Right renal pelvis (tissue), 4 donors: ENCODE measurements at regions not wholly inside any gene's neighbourhood (a gene's known extent, or its start where the extent isn't known, plus 50 kb on each side); places are given as distances from the start of the nearest gene placed in this dataset.

Experiments used
- DNase-seq, 4 donors: peaks; one replicate each; pipeline ENCODE4 v3.0.0-alpha.2; 2013; ENCODE audit warnings: low read depth in 4 of 4, low spot score in 3 of 4, missing footprints in 1 of 4

DNA sequence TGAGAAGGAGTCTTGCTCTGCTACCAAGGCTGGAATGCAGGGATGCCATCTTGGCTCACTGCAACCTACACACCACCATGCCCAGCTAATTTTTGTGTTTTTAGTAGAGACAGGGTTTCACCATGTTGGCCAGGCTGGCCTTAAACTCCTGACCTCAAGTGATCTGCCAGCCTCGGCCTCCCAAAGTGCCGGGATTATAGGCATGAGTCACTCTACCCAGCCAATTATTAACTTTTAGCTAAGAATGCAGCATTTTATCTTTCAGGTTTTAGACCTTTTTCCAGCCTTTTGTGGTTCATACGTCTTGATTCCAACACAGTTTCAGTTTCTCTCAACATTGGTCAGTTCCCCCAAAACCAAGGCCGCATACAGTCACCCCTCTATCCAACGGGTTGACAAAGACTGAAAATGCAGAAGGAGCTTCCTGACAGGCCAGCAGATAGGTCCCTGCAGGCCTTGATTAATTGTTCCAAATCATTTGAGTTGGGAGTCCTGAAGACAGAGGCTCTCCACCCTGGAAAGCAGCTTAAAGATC lies 262.2 kb upstream of the KLHL29 start:
- DNase-seq, result no peak

DNA sequence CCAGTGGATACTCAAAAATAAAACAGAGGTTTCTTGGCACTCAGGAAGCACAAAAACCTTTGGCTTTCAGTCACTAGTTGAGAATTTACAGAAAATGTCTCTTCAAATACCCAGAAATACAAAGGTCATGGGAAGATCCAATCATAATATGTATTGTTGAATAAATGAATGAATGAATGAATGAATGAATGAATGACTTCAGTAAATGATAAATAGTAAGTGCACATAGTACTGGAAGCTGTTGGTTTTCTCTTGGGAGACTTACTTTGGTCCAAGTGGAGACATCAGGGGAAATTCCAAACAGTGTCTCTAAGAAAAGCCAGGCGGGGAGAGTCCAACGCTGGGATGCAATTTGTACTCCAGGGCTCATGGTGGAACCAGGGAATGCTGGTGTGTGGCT lies 261.3 kb upstream of the KLHL29 start:
- no peak for DNase-seq

DNA sequence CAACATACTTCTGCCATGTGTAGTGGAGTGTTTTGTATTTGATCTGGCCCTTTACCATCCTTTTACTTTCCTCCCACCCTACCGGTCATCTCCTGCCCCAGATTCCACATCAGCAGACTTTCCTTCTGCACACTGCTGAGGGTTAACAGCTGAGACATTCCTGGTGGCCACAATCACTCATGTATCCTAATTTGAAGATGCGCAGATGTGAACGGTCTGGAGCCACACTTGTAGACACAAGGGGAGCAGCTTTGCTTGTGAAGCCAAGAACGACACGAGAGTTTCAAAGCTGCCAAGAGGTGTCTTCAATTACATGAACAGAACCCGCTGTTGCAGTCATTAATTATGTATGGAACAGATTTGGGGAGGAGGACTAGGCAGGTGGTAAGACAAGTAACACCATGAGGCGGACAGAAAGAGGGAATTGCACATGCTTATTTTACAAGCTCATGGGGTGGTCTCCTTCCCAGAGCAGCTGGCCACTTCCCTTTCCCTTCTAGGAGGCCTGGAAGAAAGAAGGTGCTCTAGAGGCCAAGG lies 260.7 kb upstream of the KLHL29 start:
- DNase-seq, result no peak

DNA sequence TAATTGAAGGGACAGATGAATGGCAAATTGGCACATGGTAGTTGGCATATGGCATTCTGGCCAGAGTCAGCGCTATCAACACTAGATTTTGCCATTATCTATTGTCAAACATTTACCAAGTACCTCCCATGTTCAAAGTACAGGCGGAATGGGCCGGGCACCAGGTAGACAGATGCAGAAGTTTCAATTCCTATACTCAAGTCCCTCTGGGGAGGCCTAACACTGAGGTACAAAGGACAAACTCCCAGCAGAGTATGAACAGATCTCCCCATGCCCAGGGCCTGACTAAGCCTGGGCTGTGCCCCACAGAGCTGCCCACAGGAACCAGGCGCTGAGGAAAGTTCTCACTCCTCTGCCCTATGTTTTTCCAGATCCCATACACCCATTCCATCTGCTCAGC lies 257.5 kb upstream of the KLHL29 start:
- no peak for DNase-seq

DNA sequence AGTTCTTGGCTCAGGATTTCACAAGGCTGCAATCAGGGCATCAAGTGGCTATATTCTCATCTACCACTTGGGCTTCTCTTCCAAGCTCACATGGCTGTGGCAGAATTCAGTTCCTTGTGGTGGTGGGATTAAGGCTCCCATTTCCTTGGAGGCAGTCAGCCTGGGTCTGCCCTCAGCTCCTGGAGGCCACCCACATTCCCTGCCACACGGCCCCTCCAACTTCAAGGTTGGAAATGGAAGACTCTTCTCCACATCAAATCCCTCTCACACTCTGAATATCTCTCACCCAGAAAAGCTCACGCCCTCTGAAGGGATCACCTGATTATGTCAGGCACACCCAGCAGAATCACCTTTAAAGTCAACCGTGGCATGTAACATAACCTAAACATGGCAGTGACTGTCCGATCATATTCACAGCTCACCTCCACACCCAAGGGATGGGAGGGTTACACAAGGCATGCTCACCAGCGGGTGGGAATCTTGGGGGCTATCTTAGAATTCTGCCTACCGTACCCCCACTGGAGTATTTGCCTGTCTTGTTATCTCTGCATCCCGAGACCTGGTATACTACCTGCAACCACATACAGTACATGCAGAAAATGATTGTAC lies 256.2 kb upstream of the KLHL29 start:
- DNase-seq, result no peak

DNA sequence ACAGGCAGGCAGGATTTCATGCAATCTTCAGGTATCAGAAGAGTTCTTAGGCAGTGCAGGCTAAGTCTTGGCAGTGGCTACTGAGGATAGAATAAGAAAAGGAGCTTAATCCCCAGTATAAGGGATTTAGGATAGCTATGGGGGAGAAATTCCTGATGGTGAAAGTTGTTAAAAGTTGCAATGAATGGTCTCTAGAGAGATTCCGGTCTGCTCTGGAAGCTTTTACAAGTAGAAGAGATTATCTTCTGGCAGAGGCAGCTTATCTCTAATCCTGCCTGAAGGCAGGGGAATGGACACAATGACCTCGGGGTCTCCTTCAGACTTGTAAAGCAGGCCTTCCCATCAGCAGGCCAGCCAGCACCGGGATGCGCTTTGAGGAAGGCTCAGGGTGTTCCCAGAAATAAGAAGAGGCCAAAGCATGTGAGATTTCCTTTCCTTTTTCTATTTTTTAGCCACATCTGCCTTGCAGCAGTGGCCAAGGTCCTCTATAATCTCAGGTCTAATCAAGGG lies 253.9 kb upstream of the KLHL29 start:
- no peak for DNase-seq

DNA sequence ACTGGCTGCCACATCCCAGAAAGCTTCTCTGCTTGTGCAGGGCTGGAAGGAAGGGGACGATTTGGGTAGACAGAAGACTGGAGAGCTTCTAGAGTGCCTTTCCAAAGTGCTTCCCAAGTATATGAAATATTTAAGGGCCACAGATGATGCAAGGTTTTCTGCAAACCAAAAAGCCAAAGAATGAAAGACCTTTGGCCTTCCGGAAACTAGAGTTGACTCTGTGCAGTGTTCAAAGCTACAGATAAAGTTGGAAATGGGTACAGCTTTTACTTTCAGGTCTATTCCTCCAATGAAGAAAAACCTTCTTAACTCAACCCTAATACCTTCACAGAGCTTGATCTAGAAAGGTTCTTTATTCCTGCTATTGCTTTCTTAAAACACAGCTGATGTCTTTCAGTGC lies 253.0 kb upstream of the KLHL29 start:
- DNase-seq, result no peak

DNA sequence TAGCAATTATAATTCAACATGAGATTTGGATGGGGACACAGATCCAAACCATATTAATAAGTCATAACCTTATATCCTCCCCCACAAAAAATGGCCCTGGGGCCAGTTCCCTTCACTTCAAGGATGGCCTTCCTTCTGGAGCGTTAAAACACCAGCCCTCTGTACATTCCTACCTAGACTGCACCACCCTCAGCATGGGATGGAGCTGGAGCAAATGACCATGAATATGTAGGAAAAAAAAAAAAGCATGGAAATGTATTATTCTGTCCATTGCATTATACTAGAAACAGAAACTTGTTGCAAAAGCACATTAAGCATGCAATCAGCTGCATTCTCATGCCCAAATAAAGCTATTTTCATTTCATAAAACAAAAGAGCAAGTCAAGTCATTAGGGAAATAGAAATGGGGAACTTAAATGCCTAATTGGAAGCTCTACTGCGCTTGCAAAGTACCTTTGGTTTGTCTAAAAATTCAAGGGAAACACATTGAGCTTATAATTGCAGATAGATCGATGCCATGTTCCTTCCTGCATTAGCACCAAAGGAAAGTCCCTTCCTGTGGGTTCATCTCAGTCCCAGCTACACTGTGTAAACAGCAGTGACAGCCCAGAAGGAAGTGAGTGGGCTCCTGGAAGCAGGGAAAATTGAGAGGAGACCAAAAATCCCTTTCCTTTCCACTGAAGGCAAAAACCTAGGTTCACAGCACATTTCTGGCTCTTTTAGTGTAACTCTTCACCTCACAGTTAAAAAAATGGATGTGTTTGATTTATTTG lies 252.0 kb upstream of the KLHL29 start:
- DNase-seq, result no peak

DNA sequence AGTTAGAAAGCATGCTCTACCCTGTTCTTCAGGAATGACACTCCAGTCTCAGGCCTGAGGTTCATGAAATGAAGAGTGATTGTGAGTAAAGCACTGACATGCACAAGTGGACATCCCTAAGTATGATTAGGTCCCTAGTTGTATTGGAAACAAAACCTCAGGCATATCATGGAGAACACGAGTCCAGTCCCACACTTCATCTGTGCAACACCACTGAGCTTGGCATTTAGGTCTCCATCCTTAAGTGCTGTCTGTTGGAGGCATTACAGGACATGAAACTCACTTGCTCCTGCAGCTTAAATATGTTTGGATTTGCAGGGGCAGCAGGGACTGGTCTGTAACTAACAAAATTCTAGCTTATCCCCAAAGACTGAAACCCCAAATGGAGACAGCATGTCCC lies 250.3 kb upstream of the KLHL29 start:
- no peak for DNase-seq

DNA sequence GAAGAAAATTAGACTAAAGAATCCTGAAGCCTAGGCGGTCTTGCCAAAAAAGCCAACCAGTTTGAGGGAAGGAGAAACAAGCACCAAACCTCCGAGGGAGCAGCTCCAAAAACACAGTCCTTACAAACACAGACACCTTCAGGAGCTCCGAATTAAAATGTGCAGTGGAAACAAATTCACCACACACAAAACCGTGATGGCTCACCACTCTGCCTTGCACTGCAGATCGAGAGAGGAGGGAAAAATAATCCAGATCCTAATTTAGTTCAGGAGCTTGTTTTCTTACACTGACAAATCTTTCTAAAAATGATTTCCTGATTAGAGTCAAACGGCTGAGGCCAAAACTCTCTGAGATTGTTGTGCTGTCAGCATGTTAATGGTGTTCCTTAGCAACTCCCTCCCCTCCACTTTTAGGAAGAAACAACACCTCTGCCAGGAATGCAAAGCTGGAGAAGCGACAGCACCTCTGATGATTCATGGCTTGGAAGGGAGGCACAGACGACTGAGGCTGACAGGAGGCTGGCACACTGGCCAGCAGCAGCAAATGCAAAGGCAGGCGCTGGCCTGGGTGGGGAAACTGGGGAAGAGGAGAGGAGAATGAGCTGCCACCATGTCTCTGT lies 249.4 kb upstream of the KLHL29 start:
- DNase-seq, result no peak

DNA sequence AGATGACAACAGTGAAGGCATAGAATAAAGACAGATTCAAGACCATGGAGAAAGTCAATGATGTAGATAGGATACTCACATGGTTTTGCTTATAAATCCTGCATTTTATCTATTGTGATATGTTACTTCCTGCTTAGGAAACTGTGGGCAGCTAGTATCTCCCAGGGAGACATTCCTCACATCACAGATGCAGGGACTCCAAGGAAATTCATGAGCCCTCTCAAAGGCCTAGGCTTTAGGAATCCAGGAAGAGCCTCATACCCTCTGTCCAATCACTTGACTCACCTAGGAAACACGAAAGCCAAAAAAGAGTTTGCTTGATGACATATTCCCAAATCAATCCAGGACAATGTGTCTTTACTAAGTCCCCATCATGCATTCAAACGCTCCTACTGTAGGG lies 247.8 kb upstream of the KLHL29 start:
- no peak for DNase-seq

DNA sequence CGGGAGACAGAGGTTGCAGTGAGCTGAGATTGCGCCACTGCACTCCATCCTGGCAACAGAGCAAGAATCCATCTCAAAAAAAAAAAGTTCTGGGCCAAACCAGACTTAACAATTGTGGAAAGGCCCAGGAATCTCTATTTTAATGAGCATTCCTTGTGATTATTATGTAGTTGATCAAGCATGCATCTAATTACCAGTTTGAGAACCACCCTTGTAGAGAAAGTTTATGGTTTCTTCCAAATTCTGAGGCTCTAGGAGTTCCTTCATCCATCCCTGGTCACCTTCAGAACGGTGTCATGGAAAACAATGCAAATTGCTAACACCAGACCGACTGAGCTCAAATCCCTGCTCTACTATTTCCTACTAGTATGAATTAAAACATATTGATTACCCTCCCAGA lies 246.3 kb upstream of the KLHL29 start:
- no peak for DNase-seq

DNA sequence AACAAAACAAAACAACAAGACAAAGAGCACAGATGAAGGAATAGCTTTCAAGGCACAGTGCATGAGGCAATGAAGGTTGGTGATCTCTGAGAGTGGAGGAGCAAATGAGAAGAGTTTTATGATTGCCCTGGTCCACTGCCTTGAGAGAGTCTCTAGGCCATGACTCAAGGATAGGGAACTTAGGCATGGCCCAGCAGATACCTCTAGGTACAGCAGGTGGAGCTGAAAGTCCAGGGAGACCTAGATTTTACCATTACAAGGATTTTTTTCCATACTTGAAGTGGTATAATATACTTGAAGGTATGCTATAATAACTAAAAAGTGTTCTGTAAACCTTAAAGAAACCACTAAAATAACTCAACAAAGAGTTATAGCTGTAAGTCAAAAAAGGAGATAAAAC lies 239.5 kb upstream of the KLHL29 start:
- no peak for DNase-seq

DNA sequence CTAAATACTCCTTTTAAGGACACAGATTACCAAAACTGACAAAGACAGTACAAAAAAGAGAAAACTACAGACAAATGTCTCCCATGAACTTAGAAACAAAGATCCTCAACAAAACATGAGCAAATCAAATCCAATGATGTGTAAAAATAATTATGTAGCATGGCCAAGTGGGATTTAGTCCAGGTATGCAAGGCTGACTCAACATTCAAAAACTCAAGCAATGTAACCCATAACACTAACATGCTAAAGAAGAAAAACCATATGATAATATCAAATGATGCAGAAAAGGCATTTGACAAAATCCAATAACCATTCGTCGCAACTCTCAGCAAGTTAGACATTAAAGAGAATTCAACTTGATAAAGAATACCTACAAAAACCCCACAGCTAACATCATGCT lies 239.0 kb upstream of the KLHL29 start:
- DNase-seq, result no peak

DNA sequence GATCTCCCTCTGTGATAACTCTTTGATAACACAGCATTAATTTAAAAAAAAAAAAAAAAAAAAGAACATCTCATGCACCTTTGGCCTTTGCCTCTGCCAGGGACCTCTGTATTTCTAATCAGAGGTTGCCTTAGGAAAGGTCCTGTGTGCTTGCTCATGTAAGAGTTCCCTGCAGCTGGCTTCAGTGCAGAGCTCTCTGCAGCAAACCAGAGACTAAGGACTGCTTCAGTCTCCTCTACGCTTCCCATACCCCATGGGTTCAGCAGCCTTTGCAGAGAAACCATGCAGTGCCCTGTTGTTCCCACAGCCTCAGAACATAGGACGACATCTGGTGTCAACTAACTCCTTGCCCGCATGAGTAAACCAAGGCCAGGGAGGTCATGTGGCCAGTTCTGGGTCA lies 236.6 kb upstream of the KLHL29 start:
- no peak for DNase-seq

DNA sequence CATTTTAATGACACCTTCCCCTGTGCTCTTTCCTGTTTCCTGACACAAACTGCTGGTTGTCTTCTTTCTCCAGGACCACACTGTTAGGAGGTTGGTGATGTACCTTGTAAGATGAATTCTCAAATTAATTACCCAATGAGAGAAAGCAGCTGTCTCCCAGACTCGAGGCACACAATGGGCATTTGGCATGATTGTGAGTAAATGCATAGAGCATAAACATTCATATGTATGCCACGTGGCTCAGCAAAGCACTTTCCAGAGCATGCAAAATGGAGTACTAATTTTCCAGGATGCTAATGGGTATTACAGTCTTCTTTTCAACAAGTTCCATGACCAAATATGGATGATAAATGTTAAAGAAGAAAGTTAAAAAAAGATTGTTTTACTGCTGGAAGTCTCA lies 235.2 kb upstream of the KLHL29 start:
- no peak for DNase-seq

DNA sequence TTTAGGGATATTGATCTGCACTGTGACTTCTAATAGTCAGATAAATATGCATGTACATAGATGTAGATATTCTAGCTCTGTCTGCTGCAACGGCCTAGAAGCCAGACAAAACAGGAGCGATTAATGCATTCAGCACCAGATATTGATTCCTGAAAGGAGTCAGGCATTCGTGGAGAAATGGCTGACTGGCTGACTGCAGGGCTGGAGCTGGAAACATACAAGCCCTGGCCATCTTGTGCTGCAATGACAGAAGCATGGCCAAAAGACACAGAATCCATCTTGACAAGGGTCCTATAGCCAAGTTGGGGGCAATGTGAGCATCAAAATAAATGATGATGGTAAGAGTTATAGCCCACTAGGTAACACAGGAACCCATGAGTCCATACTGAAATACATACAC lies 231.5 kb upstream of the KLHL29 start:
- no peak for DNase-seq

DNA sequence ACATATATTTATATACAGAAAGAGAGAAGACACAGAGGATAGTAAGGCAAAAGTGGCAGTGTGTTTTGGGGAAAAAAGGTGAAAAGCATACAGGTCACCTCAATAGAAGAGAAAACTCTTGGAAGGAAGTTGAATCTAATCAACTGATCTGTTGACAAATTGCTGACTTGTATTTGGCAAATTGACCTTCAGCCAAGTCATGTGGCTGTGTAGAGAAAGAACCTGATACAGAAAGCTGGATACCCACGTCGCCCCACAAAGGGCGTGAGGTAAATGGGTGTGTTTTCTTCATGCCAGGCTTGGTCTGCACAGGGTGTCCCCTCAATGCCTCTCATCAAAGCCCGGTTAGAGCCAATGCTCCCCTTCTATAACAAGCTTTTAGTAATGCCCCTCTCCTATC lies 230.0 kb upstream of the KLHL29 start:
- DNase-seq, result no peak

DNA sequence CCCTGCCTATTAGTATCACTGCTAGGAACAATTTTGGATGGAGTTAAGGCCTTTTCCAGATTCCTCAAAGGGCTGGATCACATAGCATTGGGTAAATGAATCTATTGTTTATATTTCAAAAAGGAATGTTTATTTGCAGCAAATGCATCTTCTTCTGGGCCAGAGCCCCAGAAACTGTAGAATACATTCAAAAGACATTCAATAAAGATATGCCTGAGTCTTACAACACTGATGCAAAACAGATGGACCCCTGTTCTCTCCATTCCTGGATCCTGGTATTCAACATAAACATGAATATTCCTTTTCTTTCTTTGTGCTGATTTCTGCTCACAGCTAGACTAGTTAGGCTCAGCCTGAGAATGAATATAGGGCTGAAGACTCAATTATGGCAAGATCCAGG lies 227.2 kb upstream of the KLHL29 start:
- DNase-seq, result no peak

DNA sequence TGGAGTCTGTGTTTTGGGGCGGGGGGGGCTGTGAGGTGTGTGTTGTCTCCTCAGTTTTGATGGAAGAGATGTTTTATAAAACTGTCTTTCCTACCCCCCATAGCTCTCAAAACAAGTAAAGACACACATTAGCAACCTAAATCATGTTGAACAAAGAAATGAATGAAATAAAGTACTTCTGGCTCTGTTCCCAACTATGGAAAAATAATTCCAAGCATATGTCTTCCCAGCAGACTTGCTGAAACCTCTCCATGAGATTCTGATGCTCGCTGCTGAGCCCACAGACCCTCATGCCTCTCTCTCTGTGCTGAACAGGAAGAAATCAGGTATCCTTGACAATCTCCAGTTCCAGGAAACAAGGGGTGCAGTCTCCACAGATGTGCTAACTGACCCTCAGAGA lies 226.7 kb upstream of the KLHL29 start:
- DNase-seq, result no peak

DNA sequence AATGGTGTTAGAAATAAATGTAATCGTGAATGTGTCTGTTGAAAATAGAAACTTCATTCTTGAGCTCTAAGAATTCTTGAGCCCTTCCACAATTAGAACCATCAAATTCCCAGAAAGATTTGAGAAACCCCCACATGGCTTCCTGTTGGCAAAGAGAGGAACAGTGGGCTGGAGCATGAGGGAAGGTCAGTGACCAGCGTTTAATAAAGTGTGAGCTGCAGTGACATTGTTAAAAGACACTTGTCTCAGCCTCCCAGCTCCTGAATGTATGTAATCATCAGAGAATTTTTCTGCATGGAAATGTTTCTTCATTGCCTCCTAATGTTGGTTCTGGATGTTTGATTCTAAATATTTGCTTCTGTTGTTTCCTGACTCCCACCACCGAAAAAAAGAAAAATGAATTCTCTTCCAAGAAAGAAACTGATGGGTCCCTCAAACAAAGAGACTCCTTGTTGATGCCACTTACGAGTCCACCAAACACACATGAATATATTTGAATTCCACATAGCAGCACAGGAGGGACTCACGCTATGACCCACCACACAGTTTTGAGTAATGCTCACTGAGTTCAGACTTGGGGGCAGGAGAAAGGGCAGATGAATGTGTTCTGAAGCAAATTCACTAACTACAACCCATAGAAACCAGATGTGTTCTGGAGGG lies 225.1 kb upstream of the KLHL29 start:
- no peak for DNase-seq
